OCI-LY3 (cell line): ENCODE measurements at regions not wholly inside any gene's neighbourhood (a gene's known extent, or its start where the extent isn't known, plus 50 kb on each side); places are given as distances from the start of the nearest gene placed in this dataset.

Experiments
- EZH2phosphoT487 ChIP-seq: fragments of 200-600 bp; shearing (Covaris generic); IDR thresholded peaks from 2 replicates; pipeline ENCODE4 v1.6.1; 2018; ENCODE audit warnings: antibody characterized with exemption, mixed run types, low read depth
- TF ChIP-seq, protein P1 (sequence below): fragments of 200-600, 300-600 bp; sonication (generic); IDR thresholded peaks from 2 replicates; pipeline ENCODE4 v1.5.1; 2014; ENCODE audit warnings: antibody characterized with exemption, low read length, low read depth

GRCh38 chr1:185578293-185578692, 155.9 kb upstream of the HMCN1 start:
- TF ChIP-seq, protein P1, sequence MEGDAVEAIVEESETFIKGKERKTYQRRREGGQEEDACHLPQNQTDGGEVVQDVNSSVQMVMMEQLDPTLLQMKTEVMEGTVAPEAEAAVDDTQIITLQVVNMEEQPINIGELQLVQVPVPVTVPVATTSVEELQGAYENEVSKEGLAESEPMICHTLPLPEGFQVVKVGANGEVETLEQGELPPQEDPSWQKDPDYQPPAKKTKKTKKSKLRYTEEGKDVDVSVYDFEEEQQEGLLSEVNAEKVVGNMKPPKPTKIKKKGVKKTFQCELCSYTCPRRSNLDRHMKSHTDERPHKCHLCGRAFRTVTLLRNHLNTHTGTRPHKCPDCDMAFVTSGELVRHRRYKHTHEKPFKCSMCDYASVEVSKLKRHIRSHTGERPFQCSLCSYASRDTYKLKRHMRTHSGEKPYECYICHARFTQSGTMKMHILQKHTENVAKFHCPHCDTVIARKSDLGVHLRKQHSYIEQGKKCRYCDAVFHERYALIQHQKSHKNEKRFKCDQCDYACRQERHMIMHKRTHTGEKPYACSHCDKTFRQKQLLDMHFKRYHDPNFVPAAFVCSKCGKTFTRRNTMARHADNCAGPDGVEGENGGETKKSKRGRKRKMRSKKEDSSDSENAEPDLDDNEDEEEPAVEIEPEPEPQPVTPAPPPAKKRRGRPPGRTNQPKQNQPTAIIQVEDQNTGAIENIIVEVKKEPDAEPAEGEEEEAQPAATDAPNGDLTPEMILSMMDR = no peak
- no peak for TF ChIP-seq EZH2phosphoT487
